HEK293 (cell line): ENCODE measurements at regions not wholly inside any gene's neighbourhood (a gene's known extent, or its start where the extent isn't known, plus 50 kb on each side); places are given as distances from the start of the nearest gene placed in this dataset.

ENCODE experiments used
- CTCF ChIA-PET: fragments of 350-600 bp; formaldehyde crosslinking; extraction: SDS; loops from one replicate; lab custom pipeline; 2021; ENCODE audit warnings: antibody characterized with exemption; lab: Yijun Ruan, JAX
- POLR2A ChIA-PET: fragments of 300-600 bp; formaldehyde crosslinking; extraction: SDS; loops from one replicate; lab custom pipeline; 2020; ENCODE audit warnings: antibody characterized with exemption, inconsistent platforms; lab: Yijun Ruan, JAX
- H3K27ac ChIP-seq: fragments of 200-500 bp; sonication (Bioruptor generic); 2 replicates; pipeline ENCODE4 v1.5.1; 2014; ENCODE audit warnings: low read depth, low read length, control low read depth, inconsistent platforms; ENCODE audit errors: extremely low read depth
- H3K36me3 ChIP-seq, 2 experiments: fragments of 200-500 bp in 1 of 2; sonication (Bioruptor generic) in 1 of 2; 1 replicate in 1 of 2; 2 replicates in 1 of 2; pipeline ENCODE4 v1.5.1; 2014 to 2017; ENCODE audit warnings: inconsistent platforms in 2 of 2, low read length in 2 of 2; ENCODE audit not compliant: control insufficient read depth in 2 of 2, insufficient read depth in 1 of 2
- H3K4me1 ChIP-seq: fragments of 200-500 bp; sonication (Bioruptor generic); 2 replicates; pipeline ENCODE4 v1.5.1; 2014; ENCODE audit warnings: mild to moderate bottlenecking, low read length, inconsistent platforms; ENCODE audit not compliant: control insufficient read depth, insufficient read depth
- H3K4me3 ChIP-seq: 2 replicates; pipeline ENCODE4 v1.5.1; 2011; ENCODE audit warnings: low read depth, mild to moderate bottlenecking, control low read depth, low read length, moderate library complexity
- H3K9me3 ChIP-seq: fragments of 200-500 bp; sonication (Bioruptor generic); 2 replicates; pipeline ENCODE4 v1.5.1; 2014; ENCODE audit warnings: low read depth, low read length, inconsistent platforms; ENCODE audit not compliant: control insufficient read depth, insufficient read depth
- BCL6B ChIP-seq: fragments of 450-650 bp; formaldehyde crosslinking; IDR thresholded peaks from 2 replicates; pipeline ENCODE4 v1.5.1; 2017; ENCODE audit warnings: missing biosample characterization, missing genetic modification characterization
- ELK4 ChIP-seq: IDR thresholded peaks from 2 replicates; pipeline ENCODE4 v1.6.1; 2011; ENCODE audit warnings: mild to moderate bottlenecking, low read depth, low read length, borderline replicate concordance
- HOXD13 ChIP-seq: sonication (generic); formaldehyde crosslinking; IDR thresholded peaks from 2 replicates; pipeline ENCODE4 v1.8.0; 2022; ENCODE audit warnings: missing genetic modification reagents, borderline replicate concordance
- KLF16 ChIP-seq: fragments of 450-650 bp; formaldehyde crosslinking; IDR thresholded peaks from 2 replicates; pipeline ENCODE4 v1.5.1; 2017; ENCODE audit warnings: missing biosample characterization, missing genetic modification characterization
- KLF8 ChIP-seq: fragments of 450-650 bp; formaldehyde crosslinking; IDR thresholded peaks from 2 replicates; pipeline ENCODE4 v1.5.1; 2016; ENCODE audit warnings: missing biosample characterization, missing genetic modification characterization
- SCRT1 ChIP-seq: fragments of 450-650 bp; formaldehyde crosslinking; IDR thresholded peaks from 2 replicates; pipeline ENCODE4 v1.5.1; 2016; ENCODE audit warnings: missing biosample characterization, missing genetic modification characterization, borderline replicate concordance
- ZBTB11 ChIP-seq: fragments of 450-650 bp; formaldehyde crosslinking; conservative IDR thresholded peaks from 2 replicates; pipeline ENCODE4 v1.5.1; 2016; ENCODE audit warnings: low read depth, missing biosample characterization, missing genetic modification characterization
- ZFHX2 ChIP-seq: fragments of 450-650 bp; formaldehyde crosslinking; conservative IDR thresholded peaks from 2 replicates; pipeline ENCODE4 v1.5.1; 2016; ENCODE audit warnings: missing biosample characterization, missing genetic modification characterization
- ZNF114 ChIP-seq: fragments of 450-650 bp; formaldehyde crosslinking; IDR thresholded peaks from 2 replicates; pipeline ENCODE4 v1.5.0; 2017; ENCODE audit warnings: missing biosample characterization, missing genetic modification characterization
- ZNF221 ChIP-seq: fragments of 450-650 bp; formaldehyde crosslinking; IDR thresholded peaks from 2 replicates; pipeline ENCODE4 v1.5.1; 2017; ENCODE audit warnings: missing biosample characterization, missing genetic modification characterization, borderline replicate concordance
- ZNF341 ChIP-seq: fragments of 450-650 bp; formaldehyde crosslinking; IDR thresholded peaks from 2 replicates; pipeline ENCODE4; 2016; ENCODE audit warnings: low read depth, missing biosample characterization, missing genetic modification characterization
- ZNF362 ChIP-seq: fragments of 450-650 bp; formaldehyde crosslinking; IDR thresholded peaks from 2 replicates; pipeline ENCODE4 v1.5.1; 2016; ENCODE audit warnings: missing biosample characterization, missing genetic modification characterization
- ZNF518A ChIP-seq: fragments of 450-650 bp; formaldehyde crosslinking; conservative IDR thresholded peaks from 2 replicates; pipeline ENCODE4 v1.5.1; 2016; ENCODE audit warnings: low read depth, missing biosample characterization, missing genetic modification characterization
- ZNF654 ChIP-seq: fragments of 450-650 bp; formaldehyde crosslinking; IDR thresholded peaks from 2 replicates; pipeline ENCODE4 v1.5.1; 2016; ENCODE audit warnings: low read depth, missing biosample characterization, missing genetic modification characterization
- ZNF660 ChIP-seq: fragments of 450-650 bp; IDR thresholded peaks from 2 replicates; pipeline ENCODE4 v1.5.1; 2018; ENCODE audit warnings: missing biosample characterization, mild to moderate bottlenecking, missing genetic modification characterization
- ZSCAN30 ChIP-seq: fragments of 450-650 bp; IDR thresholded peaks from 2 replicates; pipeline ENCODE4 v1.5.1; 2018; ENCODE audit warnings: missing biosample characterization, mild to moderate bottlenecking, missing genetic modification characterization, moderate library complexity

- TF ChIP-seq ELK4 (no peak), ZFHX2 (tag by site-specific recombination) (no peak)
These were observed 367.3 kb upstream of the C2CD4B start (continued) for GRCh38 chr15:62532367-62532766.

- CTCF ChIA-PET = interaction anchor here (0.9 kb wide), 1 partner anchor 16 kb away, joined by 3 read pairs; no protein-coding TSS in a partner anchor
- POLR2A ChIA-PET = no interaction called here
- no peaks in the 10 kb centered on the region for H3K36me3 ChIP-seq
These were observed 368.6 kb upstream of the C2CD4B start for GRCh38 chr15:62533687-62534086.

More at GRCh38 chr15:62533687-62534086, 368.6 kb upstream of the C2CD4B start:
- TF ChIP-seq HOXD13 (CRISPR knock-in tag) (no peak), ZBTB11 (tag by site-specific recombination) (no peak), ZNF362 (tag by site-specific recombination) (no peak), ZFHX2 (tag by site-specific recombination) (no peak), ZNF654 (no peak), ZNF518A (tag by site-specific recombination) (no peak), ZNF114 (tag by site-specific recombination) (no peak), KLF16 (tag by site-specific recombination) (no peak), ZNF341 (no peak), ZSCAN30 (tag by site-specific recombination) (no peak), KLF8 (tag by site-specific recombination) (no peak), SCRT1 (no peak), ZNF221 (no peak), BCL6B (tag by site-specific recombination) (no peak), ZNF660 (no peak)
- Histone ChIP-seq H3K4me3 (no peak overlapping the region), H3K27ac (no peak overlapping the region), H3K9me3 (no peaks in the 10 kb centered on the region), H3K4me1 (no peaks in the 10 kb centered on the region)
